ENCODE measurements at regions not wholly inside any gene's neighbourhood (a gene's known extent, or its start where the extent isn't known, plus 50 kb on each side); places are given as distances from the start of the nearest gene placed in this dataset.

DNA sequence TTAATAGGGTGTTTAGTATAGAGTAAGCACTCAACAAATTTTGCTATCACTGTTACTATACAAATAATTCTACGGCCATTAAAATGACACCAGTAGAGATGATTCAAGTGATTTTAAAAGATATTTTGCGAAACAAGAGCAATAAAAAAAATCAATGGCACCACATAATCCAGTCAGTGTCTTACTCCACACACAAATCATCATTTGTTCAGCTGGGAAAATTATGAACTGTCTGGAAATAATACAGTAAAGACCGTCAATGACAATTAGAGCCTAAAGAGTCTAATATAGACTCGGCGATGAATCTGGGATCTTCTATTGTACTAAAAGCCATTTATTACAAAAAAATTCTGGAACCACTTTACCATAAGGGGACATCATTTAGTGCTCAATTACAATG lies 270.5 kb downstream of the ARRDC4 start:
- TF ChIP-seq, protein P1, sequence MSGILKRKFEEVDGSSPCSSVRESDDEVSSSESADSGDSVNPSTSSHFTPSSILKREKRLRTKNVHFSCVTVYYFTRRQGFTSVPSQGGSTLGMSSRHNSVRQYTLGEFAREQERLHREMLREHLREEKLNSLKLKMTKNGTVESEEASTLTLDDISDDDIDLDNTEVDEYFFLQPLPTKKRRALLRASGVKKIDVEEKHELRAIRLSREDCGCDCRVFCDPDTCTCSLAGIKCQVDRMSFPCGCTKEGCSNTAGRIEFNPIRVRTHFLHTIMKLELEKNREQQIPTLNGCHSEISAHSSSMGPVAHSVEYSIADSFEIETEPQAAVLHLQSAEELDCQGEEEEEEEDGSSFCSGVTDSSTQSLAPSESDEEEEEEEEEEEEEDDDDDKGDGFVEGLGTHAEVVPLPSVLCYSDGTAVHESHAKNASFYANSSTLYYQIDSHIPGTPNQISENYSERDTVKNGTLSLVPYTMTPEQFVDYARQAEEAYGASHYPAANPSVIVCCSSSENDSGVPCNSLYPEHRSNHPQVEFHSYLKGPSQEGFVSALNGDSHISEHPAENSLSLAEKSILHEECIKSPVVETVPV (CRISPR knock-in tag; IDR thresholded peaks at IDR 0.05), result no peak
- no peak for TF ChIP-seq ESRRG (CRISPR knock-in tag; IDR thresholded peaks at IDR 0.05)
- no peak for TF ChIP-seq GLIS3 (CRISPR knock-in tag; IDR thresholded peaks at IDR 0.05)
- no peak for TF ChIP-seq TCF4 (CRISPR knock-in tag; IDR thresholded peaks at IDR 0.05; ENCODE audit: borderline replicate concordance)
- TF ChIP-seq, protein P2, sequence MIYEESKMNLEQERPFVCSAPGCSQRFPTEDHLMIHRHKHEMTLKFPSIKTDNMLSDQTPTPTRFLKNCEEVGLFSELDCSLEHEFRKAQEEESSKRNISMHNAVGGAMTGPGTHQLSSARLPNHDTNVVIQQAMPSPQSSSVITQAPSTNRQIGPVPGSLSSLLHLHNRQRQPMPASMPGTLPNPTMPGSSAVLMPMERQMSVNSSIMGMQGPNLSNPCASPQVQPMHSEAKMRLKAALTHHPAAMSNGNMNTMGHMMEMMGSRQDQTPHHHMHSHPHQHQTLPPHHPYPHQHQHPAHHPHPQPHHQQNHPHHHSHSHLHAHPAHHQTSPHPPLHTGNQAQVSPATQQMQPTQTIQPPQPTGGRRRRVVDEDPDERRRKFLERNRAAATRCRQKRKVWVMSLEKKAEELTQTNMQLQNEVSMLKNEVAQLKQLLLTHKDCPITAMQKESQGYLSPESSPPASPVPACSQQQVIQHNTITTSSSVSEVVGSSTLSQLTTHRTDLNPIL (CRISPR knock-in tag; IDR thresholded peaks at IDR 0.05; ENCODE audit: low read depth), result no peak
- TF ChIP-seq ZNF70 (CRISPR knock-in tag; IDR thresholded peaks at IDR 0.05), result no peak
- TF ChIP-seq, protein P3, sequence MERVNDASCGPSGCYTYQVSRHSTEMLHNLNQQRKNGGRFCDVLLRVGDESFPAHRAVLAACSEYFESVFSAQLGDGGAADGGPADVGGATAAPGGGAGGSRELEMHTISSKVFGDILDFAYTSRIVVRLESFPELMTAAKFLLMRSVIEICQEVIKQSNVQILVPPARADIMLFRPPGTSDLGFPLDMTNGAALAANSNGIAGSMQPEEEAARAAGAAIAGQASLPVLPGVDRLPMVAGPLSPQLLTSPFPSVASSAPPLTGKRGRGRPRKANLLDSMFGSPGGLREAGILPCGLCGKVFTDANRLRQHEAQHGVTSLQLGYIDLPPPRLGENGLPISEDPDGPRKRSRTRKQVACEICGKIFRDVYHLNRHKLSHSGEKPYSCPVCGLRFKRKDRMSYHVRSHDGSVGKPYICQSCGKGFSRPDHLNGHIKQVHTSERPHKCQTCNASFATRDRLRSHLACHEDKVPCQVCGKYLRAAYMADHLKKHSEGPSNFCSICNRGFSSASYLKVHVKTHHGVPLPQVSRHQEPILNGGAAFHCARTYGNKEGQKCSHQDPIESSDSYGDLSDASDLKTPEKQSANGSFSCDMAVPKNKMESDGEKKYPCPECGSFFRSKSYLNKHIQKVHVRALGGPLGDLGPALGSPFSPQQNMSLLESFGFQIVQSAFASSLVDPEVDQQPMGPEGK (CRISPR knock-in tag; IDR thresholded peaks at IDR 0.05; ENCODE audit: borderline replicate concordance), result no peak
- no peak for TF ChIP-seq RARB (CRISPR knock-in tag; IDR thresholded peaks at IDR 0.05)
- no peak for TF ChIP-seq ZC3H10 (CRISPR knock-in tag; IDR thresholded peaks at IDR 0.05)
